HG03571 (cell line): ENCODE measurements at regions not wholly inside any gene's neighbourhood (a gene's known extent, or its start where the extent isn't known, plus 50 kb on each side); places are given as distances from the start of the nearest gene placed in this dataset.

Experiments used
- ATAC-seq: cut with Tn5 transposase; IDR thresholded peaks from one replicate; pipeline ENCODE4 v1.9.1; 2021; ENCODE audit not compliant: unreplicated experiment

DNA sequence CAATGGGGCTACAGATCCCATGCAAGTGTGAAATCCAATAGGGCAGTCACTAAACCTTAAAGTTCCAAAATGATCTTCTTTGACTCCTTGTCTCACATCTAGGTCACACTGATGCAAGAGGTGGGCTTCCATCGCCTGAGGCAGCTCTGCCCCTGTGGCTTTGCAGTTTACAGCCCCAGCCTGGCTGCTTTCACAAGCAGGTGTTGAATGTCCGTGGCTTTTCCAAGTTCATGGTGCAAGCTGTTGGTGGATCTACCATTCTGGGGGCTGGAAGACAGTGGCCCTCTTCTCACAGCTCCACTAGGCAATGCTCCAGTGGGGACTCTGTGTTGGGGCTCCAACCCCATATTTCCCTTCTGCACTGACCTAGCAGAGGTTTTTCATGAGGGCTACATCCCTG is 68.5 kb upstream of the PRR20G start:
- ATAC-seq, result no peak

GRCh38 chr3:127354761-127355160 is 66.9 kb upstream of the PRR20G start:
- no peak for ATAC-seq

DNA sequence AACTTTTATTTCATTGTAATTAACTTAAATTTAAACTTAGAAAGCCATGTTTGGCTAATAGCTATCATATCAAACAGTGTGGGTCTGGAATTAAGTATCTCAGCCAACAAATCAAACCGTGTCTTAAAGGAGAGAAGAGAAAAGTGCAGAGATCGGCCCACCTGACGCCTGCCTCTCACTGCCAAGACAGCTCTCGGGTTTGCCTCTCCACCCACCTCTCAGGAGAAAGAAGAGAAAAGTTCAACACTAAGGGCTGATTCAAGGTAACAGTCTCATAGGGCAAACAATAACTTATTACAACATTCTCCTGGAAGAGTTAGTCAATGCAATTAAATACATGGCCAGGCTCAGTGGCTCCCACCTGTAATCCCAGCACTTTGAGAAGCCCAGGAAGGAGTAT is 64.8 kb upstream of the PRR20G start:
- ATAC-seq, result no peak

DNA sequence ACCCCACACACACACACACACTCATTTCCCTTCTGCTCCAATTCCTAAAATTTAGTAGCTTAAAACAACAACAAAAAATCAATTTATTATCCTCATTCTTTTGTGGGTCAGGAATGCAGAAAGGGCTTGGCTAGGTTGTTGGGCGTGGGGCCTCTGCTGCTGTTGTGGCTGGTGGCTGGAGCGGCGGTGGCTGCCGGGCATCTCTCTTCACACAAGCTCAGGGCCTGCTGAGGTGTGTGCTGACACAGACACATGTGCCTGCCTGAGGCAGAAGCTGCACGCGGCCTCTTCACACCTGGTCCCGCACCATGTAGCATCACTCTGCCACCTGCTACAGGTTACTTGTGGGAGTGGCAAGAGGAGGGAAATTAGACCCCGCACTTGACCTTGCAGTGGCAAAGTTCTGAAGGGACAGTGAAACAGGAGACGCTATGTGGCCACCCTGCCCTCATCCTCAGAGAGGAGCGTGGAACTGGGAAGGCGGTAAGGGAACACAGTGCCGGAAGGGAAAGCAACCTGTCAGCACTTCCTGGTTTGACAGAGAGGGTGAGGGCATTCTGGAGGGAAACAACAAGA is 64.0 kb upstream of the PRR20G start:
- no peak for ATAC-seq

GRCh38 chr3:127351321-127351720 is 63.5 kb upstream of the PRR20G start:
- no peak for ATAC-seq

DNA sequence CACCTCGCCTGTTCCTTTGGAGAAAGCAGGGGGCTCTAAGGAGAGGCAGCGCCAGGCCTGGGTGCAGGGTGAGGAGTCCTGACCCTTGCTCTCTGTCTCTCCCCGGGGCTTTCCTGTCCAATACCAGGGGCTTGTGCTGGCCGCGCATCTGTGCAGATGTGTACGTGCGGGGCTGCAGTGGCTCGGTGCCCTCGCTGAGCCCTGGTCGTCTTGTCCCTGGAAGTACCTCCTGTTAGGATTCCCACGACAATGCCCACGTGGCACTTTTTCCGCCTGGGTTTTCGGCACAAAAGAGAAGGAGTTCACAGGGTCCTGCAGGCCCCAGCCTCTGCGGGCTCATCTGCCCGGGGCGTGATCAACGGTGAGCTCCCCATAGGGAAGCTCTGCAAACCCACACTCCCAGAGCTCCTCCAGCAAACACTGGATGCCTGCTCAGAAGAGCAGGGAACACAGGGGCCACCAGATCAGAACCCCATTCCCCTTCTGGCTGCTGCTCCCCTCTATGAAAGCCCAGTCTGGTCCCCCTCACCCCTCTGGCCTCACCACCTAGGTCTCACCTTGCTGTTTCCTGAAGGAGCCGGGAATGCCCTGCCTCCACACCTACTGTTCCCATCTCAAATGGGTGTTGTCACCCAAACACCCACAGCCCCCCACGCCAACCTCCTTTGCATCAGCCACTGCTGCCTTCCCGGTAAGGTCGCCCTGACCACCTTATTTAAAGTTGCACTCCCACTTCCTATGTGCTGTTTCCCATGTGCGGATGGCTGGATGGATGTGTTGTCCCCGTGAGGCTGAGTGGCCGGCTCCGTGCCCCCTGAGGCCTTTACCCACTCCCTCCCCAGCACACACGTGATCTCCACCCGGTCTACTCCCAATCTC is 62.6 kb upstream of the PRR20G start:
- no peak for ATAC-seq

- ATAC-seq, result no peak
Observed at GRCh38 chr3:127349501-127350171, 61.8 kb upstream of the PRR20G start.

DNA sequence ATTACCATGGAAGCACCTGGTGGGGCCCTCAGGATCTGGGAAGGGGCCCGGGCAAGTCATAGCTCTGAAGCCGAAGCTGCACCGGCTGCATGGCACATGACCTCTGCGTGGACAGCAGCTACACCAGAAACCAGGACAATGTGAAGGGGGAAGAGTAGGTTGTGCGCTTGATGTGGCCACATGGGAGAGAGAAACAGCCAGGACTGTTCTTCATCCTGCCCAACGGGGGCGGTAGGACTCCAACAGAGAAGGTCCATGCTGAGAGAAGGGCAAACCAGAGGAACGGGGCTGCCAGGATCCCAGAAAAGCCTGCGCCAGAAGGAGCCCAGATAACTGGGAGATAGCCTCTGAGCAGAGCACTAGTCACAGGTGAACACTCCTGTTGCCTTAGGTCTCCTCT is 54.9 kb upstream of the PRR20G start:
- no peak for ATAC-seq

DNA sequence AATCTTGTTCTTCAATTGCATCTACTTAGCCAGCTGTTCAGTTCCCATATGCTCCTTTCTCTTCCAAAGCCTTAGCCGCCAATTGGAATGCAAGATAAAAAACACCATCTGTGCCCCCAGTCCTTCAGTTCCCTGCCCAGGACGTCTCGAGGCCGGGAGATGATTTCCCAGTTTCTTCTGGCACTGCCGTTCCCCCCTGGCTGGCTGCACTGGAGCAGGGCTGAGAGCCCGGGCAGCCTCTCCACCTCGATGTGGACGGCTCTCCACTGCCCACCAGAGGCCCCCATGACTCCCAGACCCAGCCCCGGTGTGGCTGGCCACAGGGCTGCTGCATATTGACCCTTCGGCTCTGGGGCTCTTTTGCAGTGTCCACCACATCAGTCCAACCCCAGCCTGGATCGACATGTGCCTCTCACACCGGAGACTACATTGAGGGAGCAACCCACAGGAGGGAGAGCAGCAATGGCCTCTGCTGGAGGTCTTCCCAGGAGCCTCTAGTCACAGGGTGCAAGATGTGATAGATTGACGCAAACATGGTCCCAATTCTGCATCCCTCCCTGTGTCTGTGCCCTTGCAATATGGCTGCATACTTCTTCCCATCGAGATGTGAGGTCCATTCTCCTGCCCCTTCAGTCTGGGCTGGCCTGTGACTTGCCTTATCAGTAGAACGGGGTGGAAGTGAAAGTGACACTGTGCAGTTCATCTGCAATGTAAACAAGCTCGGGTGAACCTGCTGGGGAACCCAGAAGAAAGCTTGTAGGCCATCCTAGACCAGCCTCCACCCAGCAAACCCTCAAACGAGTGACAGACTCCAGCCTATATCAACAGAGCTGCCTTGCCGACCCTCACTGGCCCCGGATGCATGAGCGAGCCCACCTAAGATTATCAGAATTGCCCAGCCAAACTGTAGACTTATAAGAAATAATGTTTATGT is 52.3 kb upstream of the PRR20G start:
- no peak for ATAC-seq

- ATAC-seq, result no peak
Observed at GRCh38 chr3:127339016-127339415, 51.2 kb upstream of the PRR20G start.

DNA sequence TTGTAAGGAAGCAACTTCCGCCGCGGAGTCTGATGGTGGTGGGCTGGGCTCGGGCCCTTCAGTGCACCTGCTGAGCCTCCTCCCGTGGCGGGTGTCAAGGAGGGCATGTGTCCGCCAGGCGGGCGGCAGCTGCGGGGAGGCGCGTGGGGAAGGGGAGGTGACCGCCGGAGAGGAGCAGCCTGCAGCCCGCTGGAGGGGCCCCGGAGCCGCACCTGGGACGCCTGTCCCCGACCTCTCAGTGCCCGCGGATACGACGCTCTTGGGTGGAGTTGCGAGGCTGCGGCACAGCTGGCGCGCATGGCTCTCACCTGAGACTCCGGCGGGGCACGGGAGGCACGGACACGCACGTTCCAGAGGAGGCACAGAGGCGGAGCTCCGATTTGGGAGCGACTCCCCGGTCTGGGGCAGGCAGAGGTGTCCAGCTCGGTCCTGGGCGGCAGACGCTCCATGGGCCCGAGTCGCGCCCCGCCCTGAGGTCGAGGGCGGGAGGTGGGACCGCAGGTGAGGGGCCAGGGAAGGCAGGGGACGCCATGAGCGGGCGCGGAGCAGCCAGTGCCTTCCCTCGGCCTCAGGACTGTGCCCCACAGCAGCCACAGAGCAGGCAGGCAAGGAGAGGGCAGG is 50.2 kb upstream of the PRR20G start:
- no peak for ATAC-seq
